Gastrocnemius medialis (tissue), 4 donors: ENCODE measurements at regions not wholly inside any gene's neighbourhood (a gene's known extent, or its start where the extent isn't known, plus 50 kb on each side); places are given as distances from the start of the nearest gene placed in this dataset.

Experiments used
- ATAC-seq, 2 donors: fragments of 150-250 bp; one replicate each; pipeline ENCODE4 v1.9.1; 2016
- DNase-seq, 2 donors: peaks; one replicate each; pipeline ENCODE4 v3.0.0-alpha.2; 2019
- H3K27ac ChIP-seq, 4 donors: fragments of 200-600 bp; sonication (generic); 1 replicate in 1 of 4; 2 replicates in 3 of 4; pipeline ENCODE4 v1.5.1; 2016 to 2018; ENCODE audit warnings: mild to moderate bottlenecking in 2 of 4, moderate library complexity in 1 of 4
- H3K27me3 ChIP-seq, 3 donors: fragments of 200-600 bp; sonication (generic) in 2 of 3; 1 replicate in 1 of 3; 2 replicates in 2 of 3; pipeline versions ENCODE4 v1.5.1 to v1.6.0; 2016 to 2019; ENCODE audit warnings: mild to moderate bottlenecking in 1 of 3, moderate library complexity in 1 of 3
- H3K36me3 ChIP-seq, 2 donors: fragments of 200-600 bp; sonication (generic) in 1 of 2; one replicate each; pipeline ENCODE4 v1.5.1; 2017 to 2018
- H3K4me1 ChIP-seq, 2 donors: fragments of 200-600 bp; sonication (generic) in 1 of 2; one replicate each; pipeline ENCODE4 v1.5.1; 2016 to 2017; ENCODE audit warnings: mild to moderate bottlenecking in 2 of 2
- H3K4me3 ChIP-seq, 4 donors: fragments of 200-600 bp; sonication (generic) in 3 of 4; 1 replicate in 1 of 4; 2 replicates in 3 of 4; pipeline ENCODE4 v1.5.1; 2016 to 2019; ENCODE audit warnings: mild to moderate bottlenecking in 2 of 4
- H3K9me3 ChIP-seq, 3 donors: fragments of 200-600 bp; sonication (generic) in 2 of 3; 1 replicate in 1 of 3; 2 replicates in 2 of 3; pipeline ENCODE4 v1.5.1; 2016 to 2019
- POLR2A ChIP-seq, 2 donors: fragments of 450-650 bp; IDR thresholded peaks; one replicate each; pipeline ENCODE4 v1.6.1; 2017; ENCODE audit warnings: antibody characterized with exemption in 2 of 2, mild to moderate bottlenecking in 2 of 2, moderate library complexity in 2 of 2
- in situ Hi-C, 4 donors: fragments of 200-750 bp; cut with MboI; loops; one replicate each; pipeline versions ENCODE4 v1.15.0 to v1.8.0; 2017; ENCODE audit warnings: low sequenced_read_pairs in 4 of 4
- intact Hi-C: fragments of 100-400 bp; cut with DNase I; formaldehyde crosslinking; loops from one replicate; pipeline ENCODE4 v1.15.1; 2023; ENCODE audit warnings: low total_unique reads
- TF ChIP-seq, protein P1 (sequence below), 5 experiments: fragments of 450-650 bp in 3 of 5; fragments of 200-600 bp in 2 of 5; sonication (generic) in 2 of 5; IDR thresholded peaks in 4 of 5; conservative IDR thresholded peaks in 1 of 5; 1 replicate in 4 of 5; 2 replicates in 1 of 5; pipeline ENCODE4 v1.5.1; 2016 to 2019; ENCODE audit warnings: antibody characterized with exemption in 5 of 5, mild to moderate bottlenecking in 3 of 5, moderate library complexity in 3 of 5

GRCh38 chr10:57395923-57396322 lies 871.8 kb downstream of the IPMK start:
- TF ChIP-seq POLR2A (IDR thresholded peaks at IDR 0.05), result no peak
- TF ChIP-seq, protein P1, sequence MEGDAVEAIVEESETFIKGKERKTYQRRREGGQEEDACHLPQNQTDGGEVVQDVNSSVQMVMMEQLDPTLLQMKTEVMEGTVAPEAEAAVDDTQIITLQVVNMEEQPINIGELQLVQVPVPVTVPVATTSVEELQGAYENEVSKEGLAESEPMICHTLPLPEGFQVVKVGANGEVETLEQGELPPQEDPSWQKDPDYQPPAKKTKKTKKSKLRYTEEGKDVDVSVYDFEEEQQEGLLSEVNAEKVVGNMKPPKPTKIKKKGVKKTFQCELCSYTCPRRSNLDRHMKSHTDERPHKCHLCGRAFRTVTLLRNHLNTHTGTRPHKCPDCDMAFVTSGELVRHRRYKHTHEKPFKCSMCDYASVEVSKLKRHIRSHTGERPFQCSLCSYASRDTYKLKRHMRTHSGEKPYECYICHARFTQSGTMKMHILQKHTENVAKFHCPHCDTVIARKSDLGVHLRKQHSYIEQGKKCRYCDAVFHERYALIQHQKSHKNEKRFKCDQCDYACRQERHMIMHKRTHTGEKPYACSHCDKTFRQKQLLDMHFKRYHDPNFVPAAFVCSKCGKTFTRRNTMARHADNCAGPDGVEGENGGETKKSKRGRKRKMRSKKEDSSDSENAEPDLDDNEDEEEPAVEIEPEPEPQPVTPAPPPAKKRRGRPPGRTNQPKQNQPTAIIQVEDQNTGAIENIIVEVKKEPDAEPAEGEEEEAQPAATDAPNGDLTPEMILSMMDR (IDR thresholded peaks at IDR 0.05 in 4 of 5, conservative IDR thresholded peaks at IDR 0.05 in 1 of 5), result no peak
- DNase-seq (no peak), ATAC-seq (no peak)
- no peaks in the 10 kb centered on the region for H3K9me3 ChIP-seq
- no peak overlapping the region for H3K27ac ChIP-seq
- no peaks in the 10 kb centered on the region for H3K36me3 ChIP-seq
- no peak overlapping the region for H3K4me3 ChIP-seq
- no peaks in the 10 kb centered on the region for H3K27me3 ChIP-seq
- H3K4me1 ChIP-seq, result no peaks in the 10 kb centered on the region
- in situ Hi-C loops (no loop called here), intact Hi-C loops (no loop called here)

DNA sequence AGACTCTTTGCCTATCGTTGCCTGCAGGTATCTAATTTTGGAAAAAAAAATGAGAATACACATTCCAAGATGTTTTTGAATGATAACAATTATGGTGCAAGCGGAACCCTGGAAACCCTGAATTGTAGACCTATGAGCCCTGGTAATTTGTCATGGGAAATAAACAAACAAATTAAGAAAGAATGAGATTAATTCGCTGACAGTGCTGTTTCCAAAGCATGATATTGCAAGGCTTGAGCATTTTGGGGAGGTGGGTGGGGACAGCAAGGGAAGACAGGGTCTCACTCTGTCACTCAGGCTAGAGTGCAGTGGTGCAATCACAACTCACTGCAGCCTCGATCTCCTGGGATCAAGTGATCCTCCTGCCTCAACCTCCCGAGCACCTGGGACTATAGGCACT lies 900.3 kb downstream of the IPMK start:
- intact Hi-C loops, result no loop called here
- H3K9me3 ChIP-seq, result no peaks in the 10 kb centered on the region
- H3K4me3 ChIP-seq, result no peak overlapping the region
- ATAC-seq, result no peak
- H3K36me3 ChIP-seq, result no peaks in the 10 kb centered on the region
- no peaks in the 10 kb centered on the region for H3K27me3 ChIP-seq
- H3K27ac ChIP-seq, result no peak overlapping the region
- in situ Hi-C loops, result no loop called here
- no peak for TF ChIP-seq POLR2A (IDR thresholded peaks at IDR 0.05)
- TF ChIP-seq, protein P1 (IDR thresholded peaks at IDR 0.05 in 4 of 5, conservative IDR thresholded peaks at IDR 0.05 in 1 of 5), result no peak
- H3K4me1 ChIP-seq, result no peaks in the 10 kb centered on the region
- DNase-seq, result no peak

DNA sequence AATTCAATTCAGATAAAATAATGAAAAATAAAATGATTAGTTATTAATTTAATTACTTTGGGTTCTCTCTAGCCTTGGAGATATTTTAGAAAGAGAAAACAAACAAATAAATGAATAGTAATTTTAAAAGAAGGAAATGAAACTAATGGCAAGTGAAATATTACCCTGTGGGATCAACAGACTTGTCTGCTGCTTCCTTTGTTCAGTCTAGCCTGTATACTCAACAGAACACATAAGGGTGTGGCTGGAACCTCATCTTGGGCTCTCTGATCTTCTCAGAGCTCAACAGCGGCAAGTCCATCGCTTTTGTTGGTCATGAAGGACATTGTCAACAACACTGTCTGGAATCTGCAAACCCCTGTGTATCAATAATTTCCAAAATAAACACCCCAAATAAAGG lies 904.9 kb downstream of the IPMK start:
- H3K4me1 ChIP-seq, result no peaks in the 10 kb centered on the region
- TF ChIP-seq POLR2A (IDR thresholded peaks at IDR 0.05), result no peak
- TF ChIP-seq, protein P1 (IDR thresholded peaks at IDR 0.05 in 4 of 5, conservative IDR thresholded peaks at IDR 0.05 in 1 of 5), result no peak
- H3K27me3 ChIP-seq, result no peaks in the 10 kb centered on the region
- no peaks in the 10 kb centered on the region for H3K36me3 ChIP-seq
- H3K9me3 ChIP-seq, result no peaks in the 10 kb centered on the region
- in situ Hi-C loops, result no loop called here
- ATAC-seq (no peak), DNase-seq (no peak)
- no peak overlapping the region for H3K4me3 ChIP-seq
- H3K27ac ChIP-seq, result no peak overlapping the region
- intact Hi-C loops, result no loop called here

- intact Hi-C loops (no loop called here), in situ Hi-C loops (no loop called here)
- H3K27me3 ChIP-seq, result no peaks in the 10 kb centered on the region
- H3K4me3 ChIP-seq, result no peak overlapping the region
- H3K36me3 ChIP-seq, result no peaks in the 10 kb centered on the region
- no peaks in the 10 kb centered on the region for H3K4me1 ChIP-seq
- H3K27ac ChIP-seq, result no peak overlapping the region
- TF ChIP-seq, protein P1 (IDR thresholded peaks at IDR 0.05 in 4 of 5, conservative IDR thresholded peaks at IDR 0.05 in 1 of 5), result no peak
- no peak for TF ChIP-seq POLR2A (IDR thresholded peaks at IDR 0.05)
- no peaks in the 10 kb centered on the region for H3K9me3 ChIP-seq
- DNase-seq (no peak), ATAC-seq (no peak)
These were observed 914.2 kb downstream of the IPMK start for GRCh38 chr10:57353403-57354003.

- H3K4me3 ChIP-seq, result no peak overlapping the region
- H3K27ac ChIP-seq, result no peak overlapping the region
- no peak for TF ChIP-seq POLR2A (IDR thresholded peaks at IDR 0.05)
- TF ChIP-seq, protein P1 (IDR thresholded peaks at IDR 0.05 in 4 of 5, conservative IDR thresholded peaks at IDR 0.05 in 1 of 5), result no peak
- intact Hi-C loops (no loop called here), in situ Hi-C loops (no loop called here)
- H3K4me1 ChIP-seq, result no peaks in the 10 kb centered on the region
- ATAC-seq, result no peak
- no peaks in the 10 kb centered on the region for H3K9me3 ChIP-seq
- H3K36me3 ChIP-seq, result no peaks in the 10 kb centered on the region
- no peaks in the 10 kb centered on the region for H3K27me3 ChIP-seq
- no peak for DNase-seq
These were observed 916.6 kb downstream of the IPMK start for GRCh38 chr10:57351076-57351475.
